ENCODE measurements at regions not wholly inside any gene's neighbourhood (a gene's known extent, or its start where the extent isn't known, plus 50 kb on each side); places are given as distances from the start of the nearest gene placed in this dataset.
"Not testable (repeated sequence)": the region's sequence is repeated elsewhere in the genome, so short reads cannot be mapped to it uniquely, and the experiment has no call there.

GRCh38 chr12:113726254-113726819 lies 239.8 kb downstream of the RBM19 start:
- DNase-seq: no peak

GRCh38 chr12:113725557-113725876 lies 240.6 kb downstream of the RBM19 start:
- no peak for DNase-seq

- no peak for DNase-seq
Measured at GRCh38 chr12:113724794-113725556, 241.2 kb downstream of the RBM19 start.

- no peak for DNase-seq
Measured at GRCh38 chr12:113723631-113724030, 242.5 kb downstream of the RBM19 start.

- DNase-seq: no peak
Measured at GRCh38 chr12:113722747-113723146, 243.4 kb downstream of the RBM19 start.

- DNase-seq: no peak
Measured at GRCh38 chr12:113720629-113721028, 245.5 kb downstream of the RBM19 start.

GRCh38 chr12:113719911-113720591 lies 246.1 kb downstream of the RBM19 start:
- DNase-seq: no peak

GRCh38 chr12:113713156-113713555 lies 241.5 kb upstream of the LHX5 start:
- DNase-seq: no peak

- DNase-seq: no peak
Measured at GRCh38 chr12:113712481-113712880, 240.8 kb upstream of the LHX5 start.

- DNase-seq: no peak
Measured at GRCh38 chr12:113710216-113710615, 238.5 kb upstream of the LHX5 start.

GRCh38 chr12:113709456-113709855 lies 237.8 kb upstream of the LHX5 start:
- DNase-seq: no peak

- no peak for DNase-seq
Measured at GRCh38 chr12:113702836-113703235, 231.2 kb upstream of the LHX5 start.

GRCh38 chr12:113702276-113702675 lies 230.6 kb upstream of the LHX5 start:
- DNase-seq: no peak

GRCh38 chr12:113700943-113701342 lies 229.3 kb upstream of the LHX5 start:
- DNase-seq: no peak

- DNase-seq: not testable (repeated sequence)
Measured at GRCh38 chr12:113699984-113700383, 228.3 kb upstream of the LHX5 start.

- no peak for DNase-seq
Measured at GRCh38 chr12:113698510-113698858, 226.8 kb upstream of the LHX5 start.

- DNase-seq: peak; percentile 18
Measured at GRCh38 chr12:113697651-113698509, 226.2 kb upstream of the LHX5 start.

- no peak for DNase-seq
Measured at GRCh38 chr12:113697104-113697503, 225.4 kb upstream of the LHX5 start.

- no peak for DNase-seq
Measured at GRCh38 chr12:113693693-113694092, 222.0 kb upstream of the LHX5 start.

- DNase-seq: no peak
Measured at GRCh38 chr12:113689047-113689610, 217.5 kb upstream of the LHX5 start.

GRCh38 chr12:113688313-113688712 lies 216.6 kb upstream of the LHX5 start:
- DNase-seq: no peak

- no peak for DNase-seq
Measured at GRCh38 chr12:113684908-113685782, 213.5 kb upstream of the LHX5 start.
